GM18951 (cell line): ENCODE measurements at regions not wholly inside any gene's neighbourhood (a gene's known extent, or its start where the extent isn't known, plus 50 kb on each side); places are given as distances from the start of the nearest gene placed in this dataset.

Experiments used
- POLR2A ChIP-seq: IDR thresholded peaks from 4 replicates; pipeline ENCODE4 v1.6.1; 2011; ENCODE audit warnings: mild to moderate bottlenecking; ENCODE audit not compliant: insufficient read length, insufficient read depth; ENCODE audit errors: extremely low read depth
- in situ Hi-C: fragments of 300-500 bp; cut with MboI; formaldehyde crosslinking; loops from one replicate; pipeline ENCODE4 v1.12.0; 2022; ENCODE audit warnings: low sequenced_read_pairs, mixed read lengths, inconsistent platforms; ENCODE audit not compliant: unreplicated experiment

- in situ Hi-C loops = no loop called here
- TF ChIP-seq POLR2A = no peak
These were observed 302.2 kb downstream of the ZNF608 start for GRCh38 chr5:124444147-124444775.

GRCh38 chr5:124440471-124440870 lies 306.0 kb downstream of the ZNF608 start:
- in situ Hi-C loops = no loop called here
- no peak for TF ChIP-seq POLR2A

GRCh38 chr5:124439609-124440008 lies 306.8 kb downstream of the ZNF608 start:
- no peak for TF ChIP-seq POLR2A
- in situ Hi-C loops = no loop called here

DNA sequence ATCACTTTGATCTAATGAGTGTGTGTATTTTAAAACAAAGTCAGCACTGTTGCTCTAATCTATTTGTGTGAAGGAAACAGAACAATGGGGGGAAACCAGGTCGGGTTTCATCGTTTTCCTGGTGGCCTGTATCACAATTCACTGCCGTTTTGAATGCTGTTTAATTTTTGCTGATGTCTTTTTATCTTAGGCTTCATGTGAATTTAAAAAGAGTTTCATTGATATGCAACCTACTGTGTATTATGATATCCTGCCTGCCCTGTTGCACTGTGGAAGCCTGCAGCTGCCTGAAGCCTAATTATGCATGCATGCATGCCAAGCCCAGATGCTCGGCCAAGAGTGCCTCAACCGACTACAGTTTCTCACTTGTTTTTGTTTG lies 307.5 kb downstream of the ZNF608 start:
- TF ChIP-seq POLR2A = no peak
- in situ Hi-C loops = no loop called here

- no peak for TF ChIP-seq POLR2A
- in situ Hi-C loops = no loop called here
These were observed 308.2 kb downstream of the ZNF608 start for GRCh38 chr5:124438026-124438902.

DNA sequence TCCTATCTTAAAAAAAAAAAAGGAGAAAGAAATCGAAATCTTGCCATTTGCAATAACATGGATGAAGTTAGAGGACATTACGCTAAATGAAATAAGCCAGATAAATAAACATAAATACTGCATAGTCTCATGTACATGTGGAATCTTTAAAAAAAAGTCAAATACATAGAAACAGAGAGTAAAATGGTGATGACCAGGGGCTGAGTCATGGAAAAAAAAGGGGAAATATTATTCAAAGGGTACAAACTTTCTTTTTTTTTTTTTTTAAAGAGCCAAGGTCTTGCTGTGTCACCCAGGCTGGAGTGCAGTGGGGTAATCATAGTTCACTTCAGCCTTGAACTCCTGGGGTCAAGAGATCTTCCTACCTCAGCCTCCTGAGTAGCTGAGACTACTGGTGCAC lies 310.1 kb downstream of the ZNF608 start:
- no peak for TF ChIP-seq POLR2A
- in situ Hi-C loops = no loop called here

DNA sequence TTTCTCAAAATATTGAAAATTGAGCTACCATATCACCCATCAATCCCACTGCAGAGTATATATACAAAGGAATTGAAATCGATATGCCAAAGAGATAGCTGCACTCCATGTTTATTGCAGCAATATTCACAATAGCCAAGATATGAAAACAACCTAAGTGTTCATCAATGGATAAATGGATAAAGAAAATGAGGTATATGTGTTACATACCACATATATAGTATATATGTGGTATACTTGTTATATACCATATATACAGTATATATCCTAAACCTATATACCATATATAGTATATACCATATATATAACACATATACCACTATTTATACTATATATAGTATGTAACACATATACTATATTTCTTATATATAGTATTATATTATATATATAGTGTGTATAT lies 313.3 kb downstream of the ZNF608 start:
- in situ Hi-C loops = no loop called here
- no peak for TF ChIP-seq POLR2A

DNA sequence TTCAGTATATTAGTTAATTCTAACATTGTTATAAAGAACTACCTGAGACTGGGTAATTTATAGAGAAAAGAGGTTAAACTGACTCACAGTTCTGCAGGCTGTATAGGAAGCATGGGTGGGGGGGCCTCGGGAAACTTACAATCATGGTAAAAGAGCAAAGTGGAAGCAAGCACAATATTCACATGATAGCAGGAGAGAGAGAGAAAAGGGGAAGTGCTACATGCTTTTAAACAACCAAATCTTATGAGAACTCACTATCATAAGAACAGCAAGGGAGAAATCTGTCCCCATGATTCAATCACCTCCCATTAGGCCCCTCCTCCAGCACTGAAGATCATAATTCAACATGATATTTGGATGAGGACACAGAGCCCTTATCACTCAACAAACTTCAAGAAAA lies 324.9 kb downstream of the ZNF608 start:
- in situ Hi-C loops = no loop called here
- TF ChIP-seq POLR2A = no peak

DNA sequence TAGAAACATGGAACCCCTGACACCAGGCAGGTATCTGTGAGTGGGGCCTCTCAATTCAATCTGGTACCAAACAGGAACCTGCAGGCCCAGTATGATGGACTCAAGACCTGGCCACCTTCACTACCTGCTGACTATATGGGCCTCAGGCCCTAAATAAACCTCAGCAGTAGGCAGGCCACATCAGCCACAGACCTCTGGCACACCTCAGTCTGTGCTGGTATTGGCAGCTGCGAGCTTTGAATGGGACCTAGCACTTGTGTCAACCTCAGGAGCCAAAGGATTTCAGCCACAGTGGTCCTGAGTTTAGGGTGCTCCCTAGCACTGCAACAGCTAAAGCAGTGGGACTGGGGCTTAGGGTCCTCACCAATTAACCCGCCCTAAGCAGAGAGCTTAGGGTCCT lies 325.5 kb downstream of the ZNF608 start:
- in situ Hi-C loops = no loop called here
- TF ChIP-seq POLR2A = no peak

GRCh38 chr5:124419531-124419930 lies 326.9 kb downstream of the ZNF608 start:
- TF ChIP-seq POLR2A = no peak
- in situ Hi-C loops = no loop called here

DNA sequence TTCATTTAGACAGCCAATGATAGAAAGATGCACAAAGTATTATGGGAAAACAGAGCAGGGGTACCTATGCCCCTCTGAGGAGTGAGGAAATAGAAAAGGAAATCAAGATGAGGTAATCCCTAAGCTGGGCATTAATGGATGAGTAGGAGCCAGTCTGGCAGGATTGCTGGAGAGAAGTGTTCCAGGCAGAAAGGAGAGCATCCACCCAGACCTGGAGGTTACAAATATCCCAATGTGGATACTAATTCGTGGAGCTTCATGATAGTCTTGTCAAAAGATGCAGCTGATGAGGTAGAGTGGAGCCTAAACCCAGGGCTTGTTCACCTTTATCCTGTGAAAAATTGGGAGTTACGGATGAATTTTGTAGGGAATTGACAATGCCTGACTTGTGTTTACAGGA lies 328.0 kb downstream of the ZNF608 start:
- no peak for TF ChIP-seq POLR2A
- in situ Hi-C loops = no loop called here

GRCh38 chr5:124417196-124417595 lies 329.2 kb downstream of the ZNF608 start:
- TF ChIP-seq POLR2A = no peak
- in situ Hi-C loops = no loop called here

GRCh38 chr5:124416627-124417026 lies 329.8 kb downstream of the ZNF608 start:
- in situ Hi-C loops = no loop called here

GRCh38 chr5:124414973-124415372 lies 331.5 kb downstream of the ZNF608 start:
- in situ Hi-C loops = no loop called here
- TF ChIP-seq POLR2A = no peak

More at GRCh38 chr5:124416627-124417026, 329.8 kb downstream of the ZNF608 start:
- TF ChIP-seq POLR2A = no peak
